Activated T-cell treated with anti-CD3 and anti-CD28 coated beads, Interleukin-2, amount 50 U/mL, for 72 hours (primary cell): ENCODE measurements at regions not wholly inside any gene's neighbourhood (a gene's known extent, or its start where the extent isn't known, plus 50 kb on each side); places are given as distances from the start of the nearest gene placed in this dataset.
A peak's percentile ranks its signal among the peaks of the same experiment; 100 is the strongest.

ENCODE experiments used
- ATAC-seq, 2 donors: fragments of 150-1000 bp; cut with Tn5 transposase; replicated peaks in 1 of 2; 2 replicates each; pipeline ENCODE4 v1.10.0; 2021; ENCODE audit warnings: moderate library complexity in 2 of 2, mild to moderate bottlenecking in 1 of 2
- DNase-seq, 2 donors: peaks; one replicate each; pipeline ENCODE4 v3.0.0; 2021 to 2022; ENCODE audit warnings: mixed read lengths in 1 of 2
- H3K27ac Mint-ChIP-seq: one replicate; pipeline ENCODE4 v1.8.0; 2022; ENCODE audit warnings: mild to moderate bottlenecking, moderate library complexity, mixed read lengths
- H3K27me3 Mint-ChIP-seq: one replicate; pipeline ENCODE4 v1.8.0; 2022; ENCODE audit warnings: low read depth, mixed read lengths
- H3K36me3 Mint-ChIP-seq, 2 donors: one replicate each; pipeline ENCODE4 v1.8.0; 2022; ENCODE audit warnings: mixed read lengths in 2 of 2, mild to moderate bottlenecking in 1 of 2; ENCODE audit not compliant: insufficient read depth in 2 of 2
- H3K4me1 Mint-ChIP-seq: one replicate; pipeline ENCODE4 v1.8.0; 2022; ENCODE audit warnings: low read depth, mixed read lengths
- H3K4me3 Mint-ChIP-seq, 2 donors: one replicate each; pipeline ENCODE4 v1.8.0; 2022; ENCODE audit warnings: mild to moderate bottlenecking in 2 of 2, mixed read lengths in 2 of 2, moderate library complexity in 2 of 2
- H3K9me3 Mint-ChIP-seq, 2 donors: one replicate each; pipeline ENCODE4 v1.8.0; 2022; ENCODE audit warnings: mixed read lengths in 2 of 2

- H3K36me3 Mint-ChIP-seq = no peaks in the 10 kb centered on the region
- peak in 1 of 2 donors; percentile 19 for ATAC-seq
- no peak overlapping the region for H3K27ac Mint-ChIP-seq
- no peaks in the 10 kb centered on the region for H3K4me1 Mint-ChIP-seq
- H3K27me3 Mint-ChIP-seq = no peaks in the 10 kb centered on the region
- H3K4me3 Mint-ChIP-seq = no peak overlapping the region
- H3K9me3 Mint-ChIP-seq = peaks cover 0 to 5% of the 10 kb centered on the region in 2 donors
- DNase-seq = no peak
Measured at GRCh38 chr15:97691799-97692198, 268.7 kb upstream of the ARRDC4 start.

- Mint-ChIP-seq H3K27ac (no peak overlapping the region), H3K27me3 (no peaks in the 10 kb centered on the region)
Measured at GRCh38 chr15:97692301-97693015, 268.0 kb upstream of the ARRDC4 start.

GRCh38 chr15:97694456-97694855 is 266.0 kb upstream of the ARRDC4 start:
- Mint-ChIP-seq H3K27me3 (no peaks in the 10 kb centered on the region), H3K9me3 (peaks cover 0 to 4% of the 10 kb centered on the region in 2 donors), H3K4me1 (no peaks in the 10 kb centered on the region), H3K36me3 (no peaks in the 10 kb centered on the region), H3K27ac (no peak overlapping the region), H3K4me3 (no peak overlapping the region)
- ATAC-seq (no peak), DNase-seq (no peak)

More at GRCh38 chr15:97692301-97693015, 268.0 kb upstream of the ARRDC4 start:
- ATAC-seq = no peak
- Mint-ChIP-seq H3K36me3 (no peaks in the 10 kb centered on the region), H3K9me3 (peaks cover 0 to 5% of the 10 kb centered on the region in 2 donors), H3K4me1 (no peaks in the 10 kb centered on the region), H3K4me3 (no peak overlapping the region)
- DNase-seq = no peak

GRCh38 chr15:97703400-97703799 is 257.1 kb upstream of the ARRDC4 start:
- no peaks in the 10 kb centered on the region for H3K4me1 Mint-ChIP-seq
- H3K36me3 Mint-ChIP-seq = peaks cover 0 to 2% of the 10 kb centered on the region in 2 donors
- H3K4me3 Mint-ChIP-seq = no peak overlapping the region
- H3K27me3 Mint-ChIP-seq = no peaks in the 10 kb centered on the region
- ATAC-seq (no peak), DNase-seq (no peak)
- peaks cover 3 to 8% of the 10 kb centered on the region in 2 donors for H3K9me3 Mint-ChIP-seq
- no peak overlapping the region for H3K27ac Mint-ChIP-seq

- DNase-seq = no peak
- Mint-ChIP-seq H3K27me3 (no peaks in the 10 kb centered on the region), H3K4me1 (no peaks in the 10 kb centered on the region), H3K9me3 (peaks cover 3 to 8% of the 10 kb centered on the region in 2 donors), H3K36me3 (peaks cover 0 to 2% of the 10 kb centered on the region in 2 donors), H3K4me3 (no peak overlapping the region), H3K27ac (no peak overlapping the region)
- ATAC-seq = no peak
Measured at GRCh38 chr15:97706059-97706458, 254.4 kb upstream of the ARRDC4 start.

- Mint-ChIP-seq H3K27ac (no peak overlapping the region), H3K9me3 (peaks cover 3 to 8% of the 10 kb centered on the region in 2 donors), H3K36me3 (peaks cover 0 to 2% of the 10 kb centered on the region in 2 donors), H3K4me1 (no peaks in the 10 kb centered on the region), H3K4me3 (no peak overlapping the region), H3K27me3 (no peaks in the 10 kb centered on the region)
- ATAC-seq (no peak), DNase-seq (no peak)
Measured at GRCh38 chr15:97708252-97708651, 252.3 kb upstream of the ARRDC4 start.

- H3K4me3 Mint-ChIP-seq = no peak overlapping the region
- H3K27ac Mint-ChIP-seq = no peak overlapping the region
- ATAC-seq = peak in 1 of 2 donors; percentile 50
- peaks cover under 1 to 2% of the 10 kb centered on the region in 2 donors for H3K9me3 Mint-ChIP-seq
- H3K4me1 Mint-ChIP-seq = no peaks in the 10 kb centered on the region
- no peaks in the 10 kb centered on the region for H3K27me3 Mint-ChIP-seq
- no peak for DNase-seq
- no peaks in the 10 kb centered on the region for H3K36me3 Mint-ChIP-seq
Measured at GRCh38 chr15:97712530-97712929, 248.0 kb upstream of the ARRDC4 start.

- DNase-seq = no peak
- Mint-ChIP-seq H3K36me3 (no peaks in the 10 kb centered on the region), H3K4me3 (no peak overlapping the region), H3K27ac (no peak overlapping the region), H3K27me3 (no peaks in the 10 kb centered on the region), H3K4me1 (no peaks in the 10 kb centered on the region), H3K9me3 (peaks cover 2 to 7% of the 10 kb centered on the region in 2 donors)
- ATAC-seq = no peak
Measured at GRCh38 chr15:97717806-97718205, 242.7 kb upstream of the ARRDC4 start.

- ATAC-seq = no peak
- H3K4me3 Mint-ChIP-seq = no peak overlapping the region
Measured at GRCh38 chr15:97718509-97718908, 242.0 kb upstream of the ARRDC4 start.

GRCh38 chr15:97728791-97729190 is 231.7 kb upstream of the ARRDC4 start:
- H3K27ac Mint-ChIP-seq = no peak overlapping the region
- ATAC-seq (no peak), DNase-seq (no peak)
- no peaks in the 10 kb centered on the region for H3K9me3 Mint-ChIP-seq
- no peak overlapping the region for H3K4me3 Mint-ChIP-seq
- no peaks in the 10 kb centered on the region for H3K27me3 Mint-ChIP-seq
- H3K4me1 Mint-ChIP-seq = no peaks in the 10 kb centered on the region
- H3K36me3 Mint-ChIP-seq = no peaks in the 10 kb centered on the region

More at GRCh38 chr15:97718509-97718908, 242.0 kb upstream of the ARRDC4 start:
- Mint-ChIP-seq H3K27ac (no peak overlapping the region), H3K27me3 (no peaks in the 10 kb centered on the region), H3K9me3 (peaks cover 2 to 7% of the 10 kb centered on the region in 2 donors), H3K36me3 (no peaks in the 10 kb centered on the region), H3K4me1 (no peaks in the 10 kb centered on the region)
- no peak for DNase-seq

- Mint-ChIP-seq H3K36me3 (no peaks in the 10 kb centered on the region), H3K4me1 (no peaks in the 10 kb centered on the region), H3K27ac (no peak overlapping the region), H3K4me3 (no peak overlapping the region), H3K27me3 (no peaks in the 10 kb centered on the region), H3K9me3 (no peaks in the 10 kb centered on the region)
- no peak for DNase-seq
- no peak for ATAC-seq
Measured at GRCh38 chr15:97729270-97729669, 231.2 kb upstream of the ARRDC4 start.

- H3K9me3 Mint-ChIP-seq = no peaks in the 10 kb centered on the region
- no peaks in the 10 kb centered on the region for H3K4me1 Mint-ChIP-seq
- no peaks in the 10 kb centered on the region for H3K36me3 Mint-ChIP-seq
- DNase-seq (no peak), ATAC-seq (no peak)
- H3K27me3 Mint-ChIP-seq = no peaks in the 10 kb centered on the region
- no peak overlapping the region for H3K4me3 Mint-ChIP-seq
- H3K27ac Mint-ChIP-seq = no peak overlapping the region
Measured at GRCh38 chr15:97730315-97730714, 230.2 kb upstream of the ARRDC4 start.

- H3K4me1 Mint-ChIP-seq = no peaks in the 10 kb centered on the region
- ATAC-seq = no peak
- H3K27ac Mint-ChIP-seq = no peak overlapping the region
Measured at GRCh38 chr15:97731859-97732258, 228.6 kb upstream of the ARRDC4 start.

GRCh38 chr15:97733373-97733772 is 227.1 kb upstream of the ARRDC4 start:
- no peak overlapping the region for H3K27ac Mint-ChIP-seq
- ATAC-seq (no peak), DNase-seq (no peak)
- no peaks in the 10 kb centered on the region for H3K9me3 Mint-ChIP-seq
- no peaks in the 10 kb centered on the region for H3K36me3 Mint-ChIP-seq
- no peaks in the 10 kb centered on the region for H3K4me1 Mint-ChIP-seq
- H3K27me3 Mint-ChIP-seq = no peaks in the 10 kb centered on the region
- H3K4me3 Mint-ChIP-seq = no peak overlapping the region

More at GRCh38 chr15:97731859-97732258, 228.6 kb upstream of the ARRDC4 start:
- Mint-ChIP-seq H3K4me3 (no peak overlapping the region), H3K27me3 (no peaks in the 10 kb centered on the region), H3K9me3 (no peaks in the 10 kb centered on the region), H3K36me3 (no peaks in the 10 kb centered on the region)
- no peak for DNase-seq
